ENCODE measurements at regions not wholly inside any gene's neighbourhood (a gene's known extent, or its start where the extent isn't known, plus 50 kb on each side); places are given as distances from the start of the nearest gene placed in this dataset.
"Not testable (repeated sequence)": the region's sequence is repeated elsewhere in the genome, so short reads cannot be mapped to it uniquely, and the experiment has no call there.

GRCh38 chr1:148432318-148432717 lies 50.8 kb downstream of the PPIAL4G start:
- not testable (repeated sequence) for H3K4me2 ChIP-seq (ENCODE audit: insufficient read depth, low read length, poor library complexity, severe bottlenecking); H3K4me1 ChIP-seq (ENCODE audit: control insufficient read depth in 2 of 2, insufficient read depth in 1 of 2, low read depth in 1 of 2, low read length in 2 of 2); H2BK5ac ChIP-seq (ENCODE audit: low read length); H3K4me3 ChIP-seq (ENCODE audit: low read length in 2 of 2); H2BK120ac ChIP-seq (ENCODE audit: low read depth, low read length); H2AFZ ChIP-seq (ENCODE audit: low read length); H3K9me3 ChIP-seq (replicated peaks in 1 of 2; ENCODE audit: control insufficient read depth in 2 of 2, insufficient read depth in 1 of 2, low read depth in 1 of 2, low read length in 2 of 2); H3K9ac ChIP-seq (ENCODE audit: low read depth, low read length, poor library complexity); H3K14ac ChIP-seq (ENCODE audit: low read length); H2AK5ac ChIP-seq (ENCODE audit: low read depth, low read length); H3K18ac ChIP-seq (ENCODE audit: low read length); H3K23ac ChIP-seq (ENCODE audit: low read depth, low read length, poor library complexity); H4K8ac ChIP-seq (ENCODE audit: low read depth, low read length); H3K4ac ChIP-seq (ENCODE audit: low read length); DNase-seq (ENCODE audit: low spot score); H2BK12ac ChIP-seq (ENCODE audit: low read length); H3K27ac ChIP-seq (replicated peaks; ENCODE audit: low read length); H3K79me1 ChIP-seq (ENCODE audit: low read depth, low read length); H4K91ac ChIP-seq (ENCODE audit: low read depth, low read length, poor library complexity); H2BK15ac ChIP-seq (ENCODE audit: low read length); H3K27me3 ChIP-seq (ENCODE audit: control insufficient read depth in 3 of 3, insufficient read depth in 3 of 3, low read depth in 1 of 3, low read length in 3 of 3)
- peaks cover 0 to 15% of the 10 kb centered on the region in 2 donors for H3K36me3 ChIP-seq (replicated peaks in 1 of 2; ENCODE audit: control insufficient read depth in 2 of 2, insufficient read depth in 2 of 2, low read length in 2 of 2)
- WGBS, 2 donors (ENCODE audit: extremely low coverage in 2 of 2, insufficient read length in 2 of 2, insufficient replicate concordance in 1 of 2) = no CpG with 5 or more reads among the region's 2 CpGs

GRCh38 chr1:148429856-148430255 lies 53.2 kb downstream of the PPIAL4G start:
- H3K4ac ChIP-seq (ENCODE audit: low read length); H3K23ac ChIP-seq (ENCODE audit: low read depth, low read length, poor library complexity): not testable (repeated sequence)

GRCh38 chr1:148426940-148427611 lies 56.0 kb downstream of the PPIAL4G start:
- H2BK12ac ChIP-seq (ENCODE audit: low read length); H3K4me1 ChIP-seq (ENCODE audit: control insufficient read depth in 2 of 2, insufficient read depth in 1 of 2, low read depth in 1 of 2, low read length in 2 of 2); H3K4ac ChIP-seq (ENCODE audit: low read length); DNase-seq (ENCODE audit: low spot score); H3K23ac ChIP-seq (ENCODE audit: low read depth, low read length, poor library complexity); H4K91ac ChIP-seq (ENCODE audit: low read depth, low read length, poor library complexity); H2BK5ac ChIP-seq (ENCODE audit: low read length); H2BK15ac ChIP-seq (ENCODE audit: low read length); H3K18ac ChIP-seq (ENCODE audit: low read length); H3K79me1 ChIP-seq (ENCODE audit: low read depth, low read length); H2BK120ac ChIP-seq (ENCODE audit: low read depth, low read length); H3K9me3 ChIP-seq (replicated peaks in 1 of 2; ENCODE audit: control insufficient read depth in 2 of 2, insufficient read depth in 1 of 2, low read depth in 1 of 2, low read length in 2 of 2); H4K8ac ChIP-seq (ENCODE audit: low read depth, low read length); H3K36me3 ChIP-seq (replicated peaks in 1 of 2; ENCODE audit: control insufficient read depth in 2 of 2, insufficient read depth in 2 of 2, low read length in 2 of 2); H3K27ac ChIP-seq (replicated peaks; ENCODE audit: low read length); H2AK5ac ChIP-seq (ENCODE audit: low read depth, low read length); H3K9ac ChIP-seq (ENCODE audit: low read depth, low read length, poor library complexity); H3K27me3 ChIP-seq (ENCODE audit: control insufficient read depth in 3 of 3, insufficient read depth in 3 of 3, low read depth in 1 of 3, low read length in 3 of 3); H2AFZ ChIP-seq (ENCODE audit: low read length); H3K4me2 ChIP-seq (ENCODE audit: insufficient read depth, low read length, poor library complexity, severe bottlenecking); H3K14ac ChIP-seq (ENCODE audit: low read length); H3K4me3 ChIP-seq (ENCODE audit: low read length in 2 of 2): not testable (repeated sequence)
- no CpG with 5 or more reads among the region's 2 CpGs for WGBS, 2 donors (ENCODE audit: extremely low coverage in 2 of 2, insufficient read length in 2 of 2, insufficient replicate concordance in 1 of 2)

More at GRCh38 chr1:148429856-148430255, 53.2 kb downstream of the PPIAL4G start:
- H2BK15ac ChIP-seq (ENCODE audit: low read length); H3K4me1 ChIP-seq (ENCODE audit: control insufficient read depth in 2 of 2, insufficient read depth in 1 of 2, low read depth in 1 of 2, low read length in 2 of 2); H3K18ac ChIP-seq (ENCODE audit: low read length); H2BK120ac ChIP-seq (ENCODE audit: low read depth, low read length); DNase-seq (ENCODE audit: low spot score); H3K9ac ChIP-seq (ENCODE audit: low read depth, low read length, poor library complexity); H4K91ac ChIP-seq (ENCODE audit: low read depth, low read length, poor library complexity); H3K14ac ChIP-seq (ENCODE audit: low read length); H4K8ac ChIP-seq (ENCODE audit: low read depth, low read length); H2BK12ac ChIP-seq (ENCODE audit: low read length); H2AK5ac ChIP-seq (ENCODE audit: low read depth, low read length); H3K9me3 ChIP-seq (replicated peaks in 1 of 2; ENCODE audit: control insufficient read depth in 2 of 2, insufficient read depth in 1 of 2, low read depth in 1 of 2, low read length in 2 of 2); H3K27ac ChIP-seq (replicated peaks; ENCODE audit: low read length); H2BK5ac ChIP-seq (ENCODE audit: low read length); H3K4me3 ChIP-seq (ENCODE audit: low read length in 2 of 2); H3K79me1 ChIP-seq (ENCODE audit: low read depth, low read length); H3K4me2 ChIP-seq (ENCODE audit: insufficient read depth, low read length, poor library complexity, severe bottlenecking); H2AFZ ChIP-seq (ENCODE audit: low read length); H3K27me3 ChIP-seq (ENCODE audit: control insufficient read depth in 3 of 3, insufficient read depth in 3 of 3, low read depth in 1 of 3, low read length in 3 of 3): not testable (repeated sequence)
- peaks cover 0 to 13% of the 10 kb centered on the region in 2 donors for H3K36me3 ChIP-seq (replicated peaks in 1 of 2; ENCODE audit: control insufficient read depth in 2 of 2, insufficient read depth in 2 of 2, low read length in 2 of 2)

GRCh38 chr1:148426385-148426784 lies 56.7 kb downstream of the PPIAL4G start:
- not testable (repeated sequence) for H2BK12ac ChIP-seq (ENCODE audit: low read length); H3K14ac ChIP-seq (ENCODE audit: low read length)

More at GRCh38 chr1:148426385-148426784, 56.7 kb downstream of the PPIAL4G start:
- no CpG with 5 or more reads among the region's 2 CpGs for WGBS, 2 donors (ENCODE audit: extremely low coverage in 2 of 2, insufficient read length in 2 of 2, insufficient replicate concordance in 1 of 2)
- H4K91ac ChIP-seq (ENCODE audit: low read depth, low read length, poor library complexity); H3K36me3 ChIP-seq (replicated peaks in 1 of 2; ENCODE audit: control insufficient read depth in 2 of 2, insufficient read depth in 2 of 2, low read length in 2 of 2); H3K79me1 ChIP-seq (ENCODE audit: low read depth, low read length); H3K4me2 ChIP-seq (ENCODE audit: insufficient read depth, low read length, poor library complexity, severe bottlenecking); H2AFZ ChIP-seq (ENCODE audit: low read length); H3K27ac ChIP-seq (replicated peaks; ENCODE audit: low read length); H2BK5ac ChIP-seq (ENCODE audit: low read length); DNase-seq (ENCODE audit: low spot score); H2AK5ac ChIP-seq (ENCODE audit: low read depth, low read length); H3K9ac ChIP-seq (ENCODE audit: low read depth, low read length, poor library complexity); H3K9me3 ChIP-seq (replicated peaks in 1 of 2; ENCODE audit: control insufficient read depth in 2 of 2, insufficient read depth in 1 of 2, low read depth in 1 of 2, low read length in 2 of 2); H3K4me1 ChIP-seq (ENCODE audit: control insufficient read depth in 2 of 2, insufficient read depth in 1 of 2, low read depth in 1 of 2, low read length in 2 of 2); H2BK15ac ChIP-seq (ENCODE audit: low read length); H4K8ac ChIP-seq (ENCODE audit: low read depth, low read length); H3K18ac ChIP-seq (ENCODE audit: low read length); H3K4ac ChIP-seq (ENCODE audit: low read length); H3K4me3 ChIP-seq (ENCODE audit: low read length in 2 of 2); H3K23ac ChIP-seq (ENCODE audit: low read depth, low read length, poor library complexity); H3K27me3 ChIP-seq (ENCODE audit: control insufficient read depth in 3 of 3, insufficient read depth in 3 of 3, low read depth in 1 of 3, low read length in 3 of 3); H2BK120ac ChIP-seq (ENCODE audit: low read depth, low read length): not testable (repeated sequence)

All from neuronal stem cell (in vitro differentiated cells).